Vagina (tissue), 2 donors: ENCODE measurements at regions not wholly inside any gene's neighbourhood (a gene's known extent, or its start where the extent isn't known, plus 50 kb on each side); places are given as distances from the start of the nearest gene placed in this dataset.

Source experiments
- POLR2AphosphoS5 ChIP-seq, 2 donors: sonication (generic); formaldehyde crosslinking; IDR thresholded peaks; one replicate each; pipeline ENCODE4 v1.9.0; 2017; ENCODE audit warnings: antibody characterized with exemption in 2 of 2, mild to moderate bottlenecking in 2 of 2, low read depth in 1 of 2; ENCODE audit not compliant: insufficient read depth in 1 of 2
- TF ChIP-seq, protein P1 (sequence below), 3 experiments: fragments of 450-650 bp in 2 of 3; fragments of 200-600 bp in 1 of 3; sonication (generic) in 1 of 3; IDR thresholded peaks; one replicate each; pipeline ENCODE4 v1.5.1; 2017 to 2019; ENCODE audit warnings: antibody characterized with exemption in 3 of 3, mild to moderate bottlenecking in 2 of 3, moderate library complexity in 2 of 3

DNA sequence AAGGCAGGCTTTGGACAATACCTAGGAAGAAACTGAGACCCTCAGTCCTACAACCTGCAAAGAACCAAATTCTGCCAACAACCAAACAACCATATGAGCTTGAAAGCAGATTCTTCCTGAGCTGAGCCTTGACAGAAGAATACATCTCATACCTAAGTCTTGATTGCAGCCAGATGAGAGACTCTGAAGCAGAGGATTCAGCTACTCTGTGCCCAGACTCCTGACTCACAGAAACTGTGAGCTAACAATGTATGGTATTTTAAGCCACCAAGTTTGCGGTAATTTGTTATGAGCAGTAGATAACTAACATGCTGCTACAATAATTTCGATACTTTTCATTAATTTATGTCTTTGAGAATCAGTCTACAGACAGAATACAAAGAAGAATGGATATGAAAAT is 325.1 kb upstream of the CBLB start:
- TF ChIP-seq, protein P1, sequence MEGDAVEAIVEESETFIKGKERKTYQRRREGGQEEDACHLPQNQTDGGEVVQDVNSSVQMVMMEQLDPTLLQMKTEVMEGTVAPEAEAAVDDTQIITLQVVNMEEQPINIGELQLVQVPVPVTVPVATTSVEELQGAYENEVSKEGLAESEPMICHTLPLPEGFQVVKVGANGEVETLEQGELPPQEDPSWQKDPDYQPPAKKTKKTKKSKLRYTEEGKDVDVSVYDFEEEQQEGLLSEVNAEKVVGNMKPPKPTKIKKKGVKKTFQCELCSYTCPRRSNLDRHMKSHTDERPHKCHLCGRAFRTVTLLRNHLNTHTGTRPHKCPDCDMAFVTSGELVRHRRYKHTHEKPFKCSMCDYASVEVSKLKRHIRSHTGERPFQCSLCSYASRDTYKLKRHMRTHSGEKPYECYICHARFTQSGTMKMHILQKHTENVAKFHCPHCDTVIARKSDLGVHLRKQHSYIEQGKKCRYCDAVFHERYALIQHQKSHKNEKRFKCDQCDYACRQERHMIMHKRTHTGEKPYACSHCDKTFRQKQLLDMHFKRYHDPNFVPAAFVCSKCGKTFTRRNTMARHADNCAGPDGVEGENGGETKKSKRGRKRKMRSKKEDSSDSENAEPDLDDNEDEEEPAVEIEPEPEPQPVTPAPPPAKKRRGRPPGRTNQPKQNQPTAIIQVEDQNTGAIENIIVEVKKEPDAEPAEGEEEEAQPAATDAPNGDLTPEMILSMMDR (IDR thresholded peaks at IDR 0.05): no peak
- TF ChIP-seq POLR2AphosphoS5 (IDR thresholded peaks at IDR 0.05; ENCODE audit: insufficient read depth in 1 of 2, low read depth in 1 of 2): no peak
